Kidney (tissue), 13 donors: ENCODE measurements at regions not wholly inside any gene's neighbourhood (a gene's known extent, or its start where the extent isn't known, plus 50 kb on each side); places are given as distances from the start of the nearest gene placed in this dataset.

ENCODE experiments used
- DNase-seq, 5 donors: peaks; one replicate each; pipeline ENCODE4 v3.0.0-alpha.2; 2013 to 2020
- FAIRE-seq: peaks from 2 replicates; lab custom pipeline; 2012; peaks lifted over from hg19 to GRCh38; lab: Jason Lieb, UNC
- H3K27ac ChIP-seq, 2 donors: one replicate each; pipeline ENCODE4 v1.7.0; 2013; ENCODE audit warnings: low read depth in 2 of 2, low read length in 2 of 2, inconsistent platforms in 1 of 2
- H3K27me3 ChIP-seq: one replicate; pipeline ENCODE4 v1.7.1; 2013; ENCODE audit warnings: low read length, inconsistent platforms; ENCODE audit not compliant: control insufficient read depth, insufficient read depth
- H3K36me3 ChIP-seq, 3 donors: one replicate each; pipeline versions ENCODE4 v1.7.0 to v1.7.1; 2013; ENCODE audit warnings: low read length in 3 of 3, control low read depth in 1 of 3, inconsistent platforms in 1 of 3; ENCODE audit not compliant: insufficient read depth in 3 of 3, control insufficient read depth in 2 of 3
- H3K4me1 ChIP-seq, 3 donors: one replicate each; pipeline versions ENCODE4 v1.7.0 to v1.7.1; 2013; ENCODE audit warnings: low read length in 3 of 3, inconsistent platforms in 1 of 3, low read depth in 1 of 3; ENCODE audit not compliant: control insufficient read depth in 2 of 3, insufficient read depth in 2 of 3
- H3K4me3 ChIP-seq, 3 donors: one replicate each; pipeline versions ENCODE4 v1.7.0 to v1.8.1; 2013; ENCODE audit warnings: low read length in 3 of 3, control low read depth in 1 of 3, inconsistent platforms in 1 of 3
- H3K9ac ChIP-seq, 3 donors: one replicate each; pipeline versions ENCODE4 v1.7.0 to v1.7.1; 2013; ENCODE audit warnings: low read length in 3 of 3, control low read depth in 1 of 3, inconsistent platforms in 1 of 3
- H3K9me3 ChIP-seq, 3 donors: one replicate each; pipeline versions ENCODE4 v1.7.0 to v1.7.1; 2013; ENCODE audit warnings: low read length in 3 of 3, control low read depth in 1 of 3, inconsistent platforms in 1 of 3; ENCODE audit not compliant: control insufficient read depth in 2 of 3, insufficient read depth in 1 of 3
- CTCF ChIP-seq: IDR thresholded peaks from 3 replicates; pipeline ENCODE4 v1.5.1; 2012; ENCODE audit warnings: mild to moderate bottlenecking, moderate library complexity, borderline replicate concordance; ENCODE audit not compliant: insufficient read depth; ENCODE audit errors: extremely low read depth
- intact Hi-C: fragments of 100-400 bp; cut with DNase I; formaldehyde crosslinking; loops from one replicate; pipeline ENCODE4 v1.11.1; 2022
- donor health status: control.
- donor health status: control.
- donor health status: control.
- donor health status: control.
- donor health status: control.
- donor health status: DM: yes; HTN: yes; CAD: no.
- donor health status: Normal renal cell carcinoma (clear cell type).

GRCh38 chr10:111435871-111436270 is 359.0 kb downstream of the ADRA2A start:
- intact Hi-C loops: no loop called here
- H3K27ac ChIP-seq: no peak overlapping the region
- no peak overlapping the region for H3K9ac ChIP-seq
- H3K36me3 ChIP-seq: no peaks in the 10 kb centered on the region
- H3K4me3 ChIP-seq: no peak overlapping the region
- FAIRE-seq (no peak), DNase-seq (peak in 1 of 5 donors; percentile 28)
- H3K27me3 ChIP-seq: no peaks in the 10 kb centered on the region
- H3K4me1 ChIP-seq: no peaks in the 10 kb centered on the region
- no peaks in the 10 kb centered on the region for H3K9me3 ChIP-seq
- no peak for TF ChIP-seq CTCF

- H3K4me1 ChIP-seq: no peaks in the 10 kb centered on the region
- intact Hi-C loops: no loop called here
- no peaks in the 10 kb centered on the region for H3K27me3 ChIP-seq
- no peak overlapping the region for H3K4me3 ChIP-seq
- DNase-seq (no peak), FAIRE-seq (no peak)
- H3K27ac ChIP-seq: no peak overlapping the region
- no peaks in the 10 kb centered on the region for H3K9me3 ChIP-seq
- TF ChIP-seq CTCF: no peak
- no peak overlapping the region for H3K9ac ChIP-seq
- H3K36me3 ChIP-seq: no peaks in the 10 kb centered on the region
These were observed 362.4 kb downstream of the ADRA2A start for GRCh38 chr10:111439034-111439842.

GRCh38 chr10:111440501-111440900 is 363.7 kb downstream of the ADRA2A start:
- intact Hi-C loops: no loop called here
- Histone ChIP-seq H3K9me3 (no peaks in the 10 kb centered on the region), H3K36me3 (no peaks in the 10 kb centered on the region), H3K9ac (no peak overlapping the region), H3K27ac (no peak overlapping the region), H3K27me3 (no peaks in the 10 kb centered on the region), H3K4me3 (no peak overlapping the region), H3K4me1 (no peaks in the 10 kb centered on the region)
- TF ChIP-seq CTCF: no peak
- FAIRE-seq (no peak), DNase-seq (no peak)

- Histone ChIP-seq H3K9me3 (no peaks in the 10 kb centered on the region), H3K4me3 (no peak overlapping the region), H3K27ac (no peak overlapping the region), H3K36me3 (no peaks in the 10 kb centered on the region), H3K9ac (no peak overlapping the region), H3K27me3 (no peaks in the 10 kb centered on the region), H3K4me1 (no peaks in the 10 kb centered on the region)
- intact Hi-C loops: no loop called here
- no peak for DNase-seq
- TF ChIP-seq CTCF: no peak
- no peak for FAIRE-seq
These were observed 368.8 kb downstream of the ADRA2A start for GRCh38 chr10:111445667-111446066.
